H1 (cell line): ENCODE measurements at regions not wholly inside any gene's neighbourhood (a gene's known extent, or its start where the extent isn't known, plus 50 kb on each side); places are given as distances from the start of the nearest gene placed in this dataset.

Experiments used
- CREB1 ChIP-seq: IDR thresholded peaks from 2 replicates; pipeline ENCODE4 v1.6.1; 2012; ENCODE audit warnings: inconsistent platforms
- CTCF ChIP-seq, 3 experiments: IDR thresholded peaks; 1 replicate in 2 of 3; 2 replicates in 1 of 3; pipeline versions ENCODE4 v1.5.1 to v1.6.1; 2011; ENCODE audit warnings: low read length in 3 of 3, mild to moderate bottlenecking in 3 of 3, inconsistent platforms in 2 of 3, low read depth in 1 of 3, moderate library complexity in 1 of 3; ENCODE audit not compliant: insufficient read depth in 1 of 3; ENCODE audit errors: control extremely low read depth in 1 of 3
- RBBP5 ChIP-seq: IDR thresholded peaks from 2 replicates; pipeline ENCODE4 v1.7.1; 2012; ENCODE audit warnings: low read depth, mild to moderate bottlenecking, inconsistent platforms, low read length, moderate library complexity, borderline replicate concordance
- SIN3A ChIP-seq, 2 experiments: IDR thresholded peaks in 1 of 2; conservative IDR thresholded peaks in 1 of 2; 2 replicates each; pipeline ENCODE4 v1.6.1; 2011 to 2012; ENCODE audit warnings: low read length in 2 of 2, improper control_type of control experiment in 1 of 2, low read depth in 1 of 2, mild to moderate bottlenecking in 1 of 2

- TF ChIP-seq CTCF (IDR thresholded peaks at IDR 0.05; ENCODE audit: control extremely low read depth in 1 of 3, insufficient read depth in 1 of 3, low read depth in 1 of 3, low read length in 3 of 3) = no peak
- TF ChIP-seq SIN3A (conservative IDR thresholded peaks at IDR 0.05 in 1 of 2, IDR thresholded peaks at IDR 0.05 in 1 of 2; ENCODE audit: low read depth in 1 of 2, low read length in 2 of 2) = no peak
- TF ChIP-seq CREB1 = no peak
- no peak for TF ChIP-seq RBBP5
Measured at GRCh38 chr3:154590675-154591384, 160.8 kb upstream of the GPR149 start (continued).
